K562 (cell line): ENCODE measurements at regions not wholly inside any gene's neighbourhood (a gene's known extent, or its start where the extent isn't known, plus 50 kb on each side); places are given as distances from the start of the nearest gene placed in this dataset.

ENCODE experiments used
- ATAC-seq: fragments of 200-7000 bp; cut with Tn5 transposase; 3 replicates; pipeline ENCODE4 v1.9.1; 2020; ENCODE audit warnings: moderate library complexity
- BruUV-seq: library from RNA; stranded (reverse); fragments of 400-500 nt; replicated peaks from 2 replicates; lab custom pipeline; 2021; lab: Mats Ljungman, UMichigan
- CTCF ChIA-PET: fragments of 300-600 bp; formaldehyde crosslinking; extraction: SDS; loops from one replicate; lab custom pipeline; 2021; ENCODE audit warnings: low intra/inter-chr PET ratio; lab: Yijun Ruan, JAX
- POLR2A ChIA-PET: fragments of 300-600, 350-650 bp; sonication (Branson Sonifier 250); formaldehyde crosslinking; extraction: SDS; loops from one replicate; lab custom pipeline; 2021; ENCODE audit warnings: antibody characterized with exemption, inconsistent platforms; lab: Yijun Ruan, JAX
- DNase-seq, 4 experiments: peaks; one replicate each; pipeline versions ENCODE4 v3.0.0 to v3.0.0-alpha.2; 2011 to 2018; ENCODE audit warnings: low spot score in 3 of 4, mixed read lengths in 3 of 4; ENCODE audit errors: extremely low read depth in 1 of 4
- FAIRE-seq: peaks from 2 replicates; lab custom pipeline; 2011; peaks lifted over from hg19 to GRCh38; lab: Jason Lieb, UNC
- H2AFZ ChIP-seq: 2 replicates; pipeline ENCODE4 v1.6.0; 2011; ENCODE audit warnings: low read depth, low read length, control low read depth, inconsistent platforms
- H3K27ac ChIP-seq: fragments of 200-600 bp; 3 replicates; pipeline ENCODE4 v1.8.0; 2011; ENCODE audit warnings: low read depth, mild to moderate bottlenecking, control low read depth, inconsistent platforms, low read length, moderate library complexity, mixed read lengths; ENCODE audit errors: extremely low read depth
- H3K27me3 ChIP-seq, 2 experiments: fragments of 300-600 bp in 1 of 2; 2 replicates in 1 of 2; 3 replicates in 1 of 2; pipeline versions ENCODE4 v1.6.0 to v1.8.0; 2011; ENCODE audit warnings: inconsistent platforms in 2 of 2, low read length in 2 of 2, mild to moderate bottlenecking in 1 of 2, mixed read lengths in 1 of 2, moderate library complexity in 1 of 2; ENCODE audit not compliant: control insufficient read depth in 2 of 2, insufficient read depth in 2 of 2
- H3K36me3 ChIP-seq: fragments of 300-600 bp; 3 replicates; pipeline ENCODE4 v1.8.0; 2011; ENCODE audit warnings: mild to moderate bottlenecking, low read length, inconsistent platforms; ENCODE audit not compliant: control insufficient read depth, insufficient read depth
- H3K4me1 ChIP-seq, 2 experiments: fragments of 200-600 bp in 1 of 2; replicated peaks in 1 of 2; 2 replicates in 1 of 2; 3 replicates in 1 of 2; pipeline versions ENCODE4 v1.5.1 to v1.8.0; 2011; ENCODE audit warnings: inconsistent platforms in 2 of 2, low read length in 2 of 2, mild to moderate bottlenecking in 1 of 2, mixed read lengths in 1 of 2, moderate library complexity in 1 of 2; ENCODE audit not compliant: control insufficient read depth in 2 of 2, insufficient read depth in 2 of 2
- H3K4me2 ChIP-seq: 2 replicates; pipeline ENCODE4 v1.6.1; 2011; ENCODE audit warnings: low read length, control low read depth, inconsistent platforms, mixed read lengths; ENCODE audit not compliant: insufficient read depth
- H3K4me3 ChIP-seq: fragments of 200-600 bp; sonication (generic), shearing (Covaris generic); 2 replicates; pipeline ENCODE4 v1.5.1; 2016; ENCODE audit warnings: control low read depth, inconsistent platforms
- H3K79me2 ChIP-seq: fragments of 200-600 bp; 3 replicates; pipeline ENCODE4 v1.8.0; 2011; ENCODE audit warnings: low read length, inconsistent platforms; ENCODE audit not compliant: control insufficient read depth, insufficient read depth
- H3K9ac ChIP-seq, 2 experiments: 2 replicates each; pipeline versions ENCODE4 v1.6.0 to v1.6.1; 2011; ENCODE audit warnings: low read depth in 2 of 2, low read length in 2 of 2, control low read depth in 1 of 2, inconsistent platforms in 1 of 2, mild to moderate bottlenecking in 1 of 2, mixed read lengths in 1 of 2; ENCODE audit not compliant: insufficient read depth in 1 of 2
- H3K9me1 ChIP-seq: one replicate; pipeline ENCODE4 v1.6.0; 2011; ENCODE audit warnings: inconsistent platforms, mild to moderate bottlenecking, low read length, moderate library complexity; ENCODE audit not compliant: control insufficient read depth, insufficient read depth
- H3K9me3 ChIP-seq: replicated peaks from 2 replicates; pipeline ENCODE4 v1.5.1; 2011; ENCODE audit warnings: low read depth, low read length, inconsistent platforms; ENCODE audit not compliant: control insufficient read depth, insufficient read depth
- H4K20me1 ChIP-seq: replicated peaks from 2 replicates; pipeline ENCODE4 v1.6.1; 2011; ENCODE audit warnings: low read length, inconsistent platforms, mixed read lengths; ENCODE audit not compliant: control insufficient read depth, insufficient read depth
- CEBPG ChIP-seq, 3 experiments: fragments of 200-800 bp in 1 of 3; sonication (Bioruptor generic) in 1 of 3; sonication (generic) in 1 of 3; formaldehyde crosslinking in 1 of 3; IDR thresholded peaks in 2 of 3; conservative IDR thresholded peaks in 1 of 3; 2 replicates each; pipeline versions ENCODE4 v1.6.1 to v1.8.0; 2016 to 2022; ENCODE audit warnings: missing compliant biosample characterization in 2 of 3, missing genetic modification characterization in 2 of 3, mild to moderate bottlenecking in 1 of 3, missing genetic modification reagents in 1 of 3
- CTCF ChIP-seq, 3 experiments: IDR thresholded peaks in 2 of 3; conservative IDR thresholded peaks in 1 of 3; 2 replicates each; pipeline ENCODE4 v1.5.1; 2011 to 2012; ENCODE audit warnings: low read length in 3 of 3, mild to moderate bottlenecking in 3 of 3, control low read depth in 2 of 3, improper control_type of control experiment in 1 of 3, inconsistent platforms in 1 of 3, low read depth in 1 of 3, mixed read lengths in 1 of 3, moderate library complexity in 1 of 3; ENCODE audit not compliant: insufficient read depth in 2 of 3
- GABPB1 ChIP-seq: sonication (generic); formaldehyde crosslinking; IDR thresholded peaks from 2 replicates; pipeline ENCODE4 v1.8.0; 2022; ENCODE audit warnings: mild to moderate bottlenecking, missing genetic modification reagents
- ILK ChIP-seq: fragments of 450-650 bp; IDR thresholded peaks from 2 replicates; pipeline ENCODE4 v1.6.1; 2016; ENCODE audit warnings: missing genetic modification characterization, low read depth, mild to moderate bottlenecking, missing compliant biosample characterization, moderate library complexity, borderline replicate concordance
- MAFK ChIP-seq: IDR thresholded peaks from 2 replicates; pipeline ENCODE4 v1.6.1; 2011; ENCODE audit warnings: low read length, improper control_type of control experiment
- MIER1 ChIP-seq: fragments of 450-650 bp; IDR thresholded peaks from 2 replicates; pipeline ENCODE4 v1.6.1; 2016; ENCODE audit warnings: antibody characterized with exemption, mild to moderate bottlenecking, low read depth
- PHB2 ChIP-seq: fragments of 450-650 bp; IDR thresholded peaks from 2 replicates; pipeline ENCODE4 v1.6.1; 2017; ENCODE audit warnings: low read depth
- PTBP1 ChIP-seq: fragments of 200-400 bp; formaldehyde crosslinking; IDR thresholded peaks from 2 replicates; pipeline ENCODE4 v1.6.1; 2017; ENCODE audit warnings: low read depth, low read length
- SMARCA4 ChIP-seq: fragments of 450-650 bp; IDR thresholded peaks from 2 replicates; pipeline ENCODE4 v1.6.1; 2016
- STAT5A ChIP-seq: IDR thresholded peaks from 2 replicates; pipeline ENCODE4 v1.6.1; 2012; ENCODE audit warnings: low read length, inconsistent platforms, borderline replicate concordance
- STAT5B ChIP-seq: fragments of 250-450 bp; sonication (Bioruptor Pico); IDR thresholded peaks from 2 replicates; pipeline ENCODE4 v1.8.0; 2021; ENCODE audit warnings: mild to moderate bottlenecking, inconsistent platforms
- WGBS: fragments of 100-300 bp; shearing (Covaris generic); methylation state at CpG from one replicate; pipeline ENCODE4 v1.1.6; 2016; ENCODE audit warnings: low coverage, mixed read lengths; ENCODE audit not compliant: insufficient coverage; ENCODE audit errors: missing lambda C conversion rate; 5-methylcytosine and 5-hydroxymethylcytosine counted together
- in situ Hi-C: fragments of 300-500 bp; cut with MboI; formaldehyde crosslinking; loops from 4 replicates; pipeline ENCODE4 v1.15.0; 2018; ENCODE audit warnings: inconsistent platforms, mixed read lengths
- intact Hi-C: fragments of 100-400 bp; cut with micrococcal nuclease; formaldehyde crosslinking; loops from 2 replicates; pipeline ENCODE4 v1.14.2; 2022
- TF ChIP-seq, protein P1 (sequence below): sonication (generic); formaldehyde crosslinking; IDR thresholded peaks from 2 replicates; pipeline ENCODE4 v1.8.1; 2022; ENCODE audit warnings: missing genetic modification reagents

GRCh38 chr3:148435534-148435933, 262.2 kb upstream of the AGTR1 start:
- FAIRE-seq (no peak), ATAC-seq (no peak), DNase-seq (no peak)
- no peak overlapping the region for H3K4me2 ChIP-seq
- H4K20me1 ChIP-seq, result no peaks in the 10 kb centered on the region
- TF ChIP-seq, protein P1, sequence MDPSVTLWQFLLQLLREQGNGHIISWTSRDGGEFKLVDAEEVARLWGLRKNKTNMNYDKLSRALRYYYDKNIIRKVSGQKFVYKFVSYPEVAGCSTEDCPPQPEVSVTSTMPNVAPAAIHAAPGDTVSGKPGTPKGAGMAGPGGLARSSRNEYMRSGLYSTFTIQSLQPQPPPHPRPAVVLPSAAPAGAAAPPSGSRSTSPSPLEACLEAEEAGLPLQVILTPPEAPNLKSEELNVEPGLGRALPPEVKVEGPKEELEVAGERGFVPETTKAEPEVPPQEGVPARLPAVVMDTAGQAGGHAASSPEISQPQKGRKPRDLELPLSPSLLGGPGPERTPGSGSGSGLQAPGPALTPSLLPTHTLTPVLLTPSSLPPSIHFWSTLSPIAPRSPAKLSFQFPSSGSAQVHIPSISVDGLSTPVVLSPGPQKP, result no peak
- TF ChIP-seq MAFK (no peak), CEBPG (CRISPR knock-in tag; IDR thresholded peaks at IDR 0.05) (no peak), CEBPG (tag; conservative IDR thresholded peaks at IDR 0.05 in 1 of 2, IDR thresholded peaks at IDR 0.05 in 1 of 2) (peak in 1 of 2 experiments; percentile 34; a peak in 1 of 4 replicates)
- H3K9me3 ChIP-seq, result no peaks in the 10 kb centered on the region
- no peaks in the 10 kb centered on the region for H3K27me3 ChIP-seq
- ChIA-PET CTCF (no interaction called here), POLR2A (no interaction called here)
- H3K27ac ChIP-seq, result no peak overlapping the region
- H3K4me3 ChIP-seq, result no peak overlapping the region
- BruUV-seq, result no TSS peak
- no peaks in the 10 kb centered on the region for H3K4me1 ChIP-seq
- H3K9ac ChIP-seq, result no peak overlapping the region
- no peaks in the 10 kb centered on the region for H3K9me1 ChIP-seq
- no peaks in the 10 kb centered on the region for H3K79me2 ChIP-seq
- in situ Hi-C loops, result no loop called here
- no peak overlapping the region for H2AFZ ChIP-seq
- H3K36me3 ChIP-seq, result no peaks in the 10 kb centered on the region
- intact Hi-C loops, result no loop called here

- no peaks in the 10 kb centered on the region for H3K27me3 ChIP-seq
- H3K36me3 ChIP-seq, result no peaks in the 10 kb centered on the region
- no peak overlapping the region for H2AFZ ChIP-seq
- H4K20me1 ChIP-seq, result no peaks in the 10 kb centered on the region
- H3K4me3 ChIP-seq, result no peak overlapping the region
- no TSS peak for BruUV-seq
- DNase-seq (no peak), ATAC-seq (no peak), FAIRE-seq (no peak)
- H3K9me3 ChIP-seq, result no peaks in the 10 kb centered on the region
- no peak overlapping the region for H3K9ac ChIP-seq
- ChIA-PET POLR2A (no interaction called here), CTCF (no interaction called here)
- in situ Hi-C loops, result no loop called here
- no peaks in the 10 kb centered on the region for H3K79me2 ChIP-seq
- H3K4me1 ChIP-seq, result no peaks in the 10 kb centered on the region
- intact Hi-C loops, result no loop called here
- H3K9me1 ChIP-seq, result no peaks in the 10 kb centered on the region
- 0% methylated on average over 3 of the region's 3 CpGs for WGBS
- no peak overlapping the region for H3K4me2 ChIP-seq
- H3K27ac ChIP-seq, result no peak overlapping the region
- no peak for TF ChIP-seq GABPB1 (CRISPR knock-in tag)
- TF ChIP-seq STAT5B (CRISPR knock-in tag), result no peak
- TF ChIP-seq ILK (tag), result no peak
- TF ChIP-seq SMARCA4, result no peak
- no peak for TF ChIP-seq STAT5A
- TF ChIP-seq PHB2, result no peak
- TF ChIP-seq MIER1, result no peak
- no peak for TF ChIP-seq CTCF (IDR thresholded peaks at IDR 0.05 in 2 of 3, conservative IDR thresholded peaks at IDR 0.05 in 1 of 3; ENCODE audit: insufficient read depth in 2 of 3, low read depth in 1 of 3, low read length in 3 of 3)
- TF ChIP-seq PTBP1, result no peak
These were observed 258.4 kb upstream of the AGTR1 start for GRCh38 chr3:148439254-148439822.
